Testis (tissue), 2 donors: ENCODE measurements at regions not wholly inside any gene's neighbourhood (a gene's known extent, or its start where the extent isn't known, plus 50 kb on each side); places are given as distances from the start of the nearest gene placed in this dataset.

Experiments used
- DNase-seq: peaks from one replicate; pipeline ENCODE4 v3.0.0-alpha.2; 2019
- H3K27ac ChIP-seq, 2 donors: fragments of 200-600 bp; sonication (generic); one replicate each; pipeline ENCODE4 v1.5.1; 2019
- H3K27me3 ChIP-seq: fragments of 200-600 bp; sonication (generic); one replicate; pipeline ENCODE4 v1.5.1; 2019
- H3K36me3 ChIP-seq: fragments of 200-600 bp; sonication (generic); one replicate; pipeline ENCODE4 v1.5.1; 2017; ENCODE audit warnings: low read depth; ENCODE audit errors: missing control alignments
- H3K4me1 ChIP-seq: fragments of 200-600 bp; sonication (generic); one replicate; pipeline ENCODE4 v1.5.1; 2019
- H3K4me3 ChIP-seq, 2 donors: fragments of 200-600 bp; sonication (generic); one replicate each; pipeline ENCODE4 v1.5.1; 2017 to 2019
- H3K9me3 ChIP-seq: fragments of 200-600 bp; sonication (generic); one replicate; pipeline ENCODE4 v1.5.1; 2017
- POLR2A ChIP-seq: fragments of 450-650 bp; IDR thresholded peaks from one replicate; pipeline ENCODE4 v1.6.1; 2017; ENCODE audit warnings: antibody characterized with exemption, mild to moderate bottlenecking, moderate library complexity
- WGBS, 2 donors: methylation state at CpG; one replicate each; pipeline ENCODE4 v1.1.5; 2018; 5-methylcytosine and 5-hydroxymethylcytosine counted together
- intact Hi-C: fragments of 100-400 bp; cut with DNase I; formaldehyde crosslinking; loops from one replicate; pipeline ENCODE4 v1.15.1; 2023; ENCODE audit warnings: low total_unique reads
- TF ChIP-seq, protein P1 (sequence below), 3 experiments: fragments of 450-650 bp in 2 of 3; fragments of 200-600 bp in 1 of 3; sonication (generic) in 1 of 3; IDR thresholded peaks; one replicate each; pipeline ENCODE4 v1.5.1; 2016 to 2019; ENCODE audit warnings: antibody characterized with exemption in 3 of 3, mild to moderate bottlenecking in 2 of 3, moderate library complexity in 1 of 3

DNA sequence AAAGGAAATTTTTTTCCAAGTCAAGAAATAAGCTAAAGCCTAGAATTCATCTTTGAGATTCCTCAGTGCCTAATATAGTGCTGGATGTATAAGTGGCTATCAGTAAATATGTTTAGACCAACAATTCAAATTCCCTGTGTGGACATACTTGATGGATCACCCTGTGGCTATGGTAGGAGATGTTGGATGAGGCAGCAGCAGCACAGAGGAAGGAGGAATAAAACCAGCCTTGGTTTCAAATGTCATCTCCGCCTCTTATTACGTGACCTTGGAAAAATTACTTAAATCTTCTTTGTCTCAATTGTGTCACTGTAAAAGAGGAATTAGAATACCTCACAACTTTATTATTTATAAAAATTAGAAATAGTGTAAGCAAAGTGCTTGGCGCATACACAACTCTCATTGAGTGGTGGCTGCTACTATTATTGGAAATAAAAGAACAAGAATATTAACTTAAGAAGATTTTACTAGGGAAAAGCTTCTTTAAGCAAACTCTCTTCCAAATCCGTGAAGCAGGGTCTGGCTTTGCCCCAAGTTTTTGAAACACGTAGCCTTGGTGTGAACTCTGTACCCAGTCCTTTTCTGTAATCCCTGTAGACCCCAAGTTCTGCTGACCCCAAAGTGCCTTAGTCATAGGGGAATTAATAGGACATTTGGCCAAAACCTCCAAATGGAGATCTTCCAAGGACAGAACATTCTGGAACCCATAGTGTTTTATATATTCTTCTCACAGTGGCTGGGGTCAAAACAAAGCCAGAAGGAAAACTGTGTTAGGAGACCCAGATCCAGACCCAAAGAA, 283.8 kb downstream of the PTEN start:
- 57 to 67% methylated on average over 5 of the region's 5 CpGs for WGBS, 2 donors
- H3K4me1 ChIP-seq: peaks cover 4% of the 10 kb centered on the region
- peak overlapping the region in 1 of 2 donors; percentile 17 for H3K27ac ChIP-seq
- peak; percentile 51 for DNase-seq
- intact Hi-C loops: no loop called here
- H3K36me3 ChIP-seq: no peaks in the 10 kb centered on the region
- no peaks in the 10 kb centered on the region for H3K27me3 ChIP-seq
- H3K4me3 ChIP-seq: no peak overlapping the region
- no peaks in the 10 kb centered on the region for H3K9me3 ChIP-seq
- TF ChIP-seq, protein P1, sequence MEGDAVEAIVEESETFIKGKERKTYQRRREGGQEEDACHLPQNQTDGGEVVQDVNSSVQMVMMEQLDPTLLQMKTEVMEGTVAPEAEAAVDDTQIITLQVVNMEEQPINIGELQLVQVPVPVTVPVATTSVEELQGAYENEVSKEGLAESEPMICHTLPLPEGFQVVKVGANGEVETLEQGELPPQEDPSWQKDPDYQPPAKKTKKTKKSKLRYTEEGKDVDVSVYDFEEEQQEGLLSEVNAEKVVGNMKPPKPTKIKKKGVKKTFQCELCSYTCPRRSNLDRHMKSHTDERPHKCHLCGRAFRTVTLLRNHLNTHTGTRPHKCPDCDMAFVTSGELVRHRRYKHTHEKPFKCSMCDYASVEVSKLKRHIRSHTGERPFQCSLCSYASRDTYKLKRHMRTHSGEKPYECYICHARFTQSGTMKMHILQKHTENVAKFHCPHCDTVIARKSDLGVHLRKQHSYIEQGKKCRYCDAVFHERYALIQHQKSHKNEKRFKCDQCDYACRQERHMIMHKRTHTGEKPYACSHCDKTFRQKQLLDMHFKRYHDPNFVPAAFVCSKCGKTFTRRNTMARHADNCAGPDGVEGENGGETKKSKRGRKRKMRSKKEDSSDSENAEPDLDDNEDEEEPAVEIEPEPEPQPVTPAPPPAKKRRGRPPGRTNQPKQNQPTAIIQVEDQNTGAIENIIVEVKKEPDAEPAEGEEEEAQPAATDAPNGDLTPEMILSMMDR (IDR thresholded peaks at IDR 0.05): no peak
- TF ChIP-seq POLR2A: no peak

DNA sequence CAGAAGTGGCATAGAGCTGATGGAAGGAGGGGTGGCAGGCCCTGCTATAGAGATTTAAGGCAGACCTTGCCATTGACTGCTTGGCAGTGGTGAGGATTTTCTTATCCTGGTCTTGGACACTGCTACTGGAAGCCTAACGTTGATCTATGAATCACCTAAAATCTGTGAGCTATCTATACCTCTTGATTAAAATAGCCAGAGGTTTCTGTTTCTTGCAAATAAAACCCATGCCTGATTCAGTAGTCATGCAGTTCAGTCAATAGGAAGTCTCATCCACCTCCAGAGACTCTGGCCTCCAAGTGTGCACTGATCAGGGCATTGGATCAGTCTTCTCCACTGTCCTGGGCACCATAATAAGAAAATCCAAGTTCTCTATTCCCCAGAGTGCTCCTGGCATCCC, 286.5 kb downstream of the PTEN start:
- DNase-seq: no peak
- Histone ChIP-seq H3K27ac (no peak overlapping the region), H3K4me1 (peaks cover 4% of the 10 kb centered on the region), H3K27me3 (no peaks in the 10 kb centered on the region), H3K36me3 (no peaks in the 10 kb centered on the region), H3K4me3 (no peak overlapping the region), H3K9me3 (no peaks in the 10 kb centered on the region)
- WGBS, 2 donors: 70 to 71% methylated on average over 1 of the region's 1 CpG
- intact Hi-C loops: no loop called here
- TF ChIP-seq POLR2A: no peak
- TF ChIP-seq, protein P1 (IDR thresholded peaks at IDR 0.05): no peak

DNA sequence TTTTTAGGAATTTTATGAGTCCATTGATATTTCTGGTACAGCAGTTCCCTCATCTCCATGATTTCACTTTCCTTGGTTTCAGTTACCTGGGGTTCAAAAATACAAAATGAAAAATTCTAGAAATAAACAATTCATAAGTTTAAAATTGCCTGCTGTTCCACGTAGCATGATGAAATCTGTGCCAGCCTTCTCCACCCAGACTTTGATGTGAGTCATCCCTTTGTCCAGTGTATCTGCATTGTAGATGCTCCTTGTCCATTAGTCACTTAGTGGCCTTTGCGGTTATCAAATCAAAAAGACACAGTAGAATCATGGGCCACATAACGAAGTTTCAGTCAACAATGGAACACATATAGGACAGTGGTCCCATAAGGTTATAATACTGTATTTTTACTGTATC, 286.9 kb downstream of the PTEN start:
- TF ChIP-seq POLR2A: no peak
- Histone ChIP-seq H3K9me3 (no peaks in the 10 kb centered on the region), H3K27ac (no peak overlapping the region), H3K4me3 (no peak overlapping the region), H3K36me3 (no peaks in the 10 kb centered on the region), H3K4me1 (peaks cover 4% of the 10 kb centered on the region), H3K27me3 (no peaks in the 10 kb centered on the region)
- intact Hi-C loops: no loop called here
- no peak for DNase-seq
- WGBS, 2 donors: 84 to 92% methylated on average over 3 of the region's 3 CpGs

DNA sequence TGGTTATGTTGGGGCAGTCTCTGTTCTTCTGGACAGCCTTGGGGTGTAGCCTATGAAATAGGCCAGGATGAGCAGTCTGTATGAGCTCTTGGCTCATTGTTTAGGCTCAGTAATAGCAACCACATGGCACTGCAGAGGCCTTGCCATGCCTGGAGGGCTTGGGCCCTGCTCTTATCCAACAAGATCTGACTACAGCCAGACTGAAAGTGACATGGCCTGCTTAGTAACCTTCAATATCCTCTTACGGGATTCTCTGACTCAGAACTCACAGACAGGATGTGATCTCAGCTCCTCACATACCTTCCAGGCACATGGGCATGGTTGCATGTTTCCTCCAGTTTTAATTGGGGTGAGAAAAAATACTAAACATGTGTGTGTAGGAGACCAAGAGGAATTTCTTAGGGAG, 289.3 kb downstream of the PTEN start:
- no peak for DNase-seq
- 64 to 67% methylated on average over 1 of the region's 1 CpG for whole genome bisulfite sequencing, 2 donors
- Histone ChIP-seq H3K27ac (no peak overlapping the region), H3K4me1 (peaks cover 4% of the 10 kb centered on the region), H3K36me3 (no peaks in the 10 kb centered on the region), H3K9me3 (no peaks in the 10 kb centered on the region), H3K27me3 (no peaks in the 10 kb centered on the region), H3K4me3 (no peak overlapping the region)
- TF ChIP-seq POLR2A: no peak
- TF ChIP-seq, protein P1 (IDR thresholded peaks at IDR 0.05): no peak
- intact Hi-C loops: no loop called here

DNA sequence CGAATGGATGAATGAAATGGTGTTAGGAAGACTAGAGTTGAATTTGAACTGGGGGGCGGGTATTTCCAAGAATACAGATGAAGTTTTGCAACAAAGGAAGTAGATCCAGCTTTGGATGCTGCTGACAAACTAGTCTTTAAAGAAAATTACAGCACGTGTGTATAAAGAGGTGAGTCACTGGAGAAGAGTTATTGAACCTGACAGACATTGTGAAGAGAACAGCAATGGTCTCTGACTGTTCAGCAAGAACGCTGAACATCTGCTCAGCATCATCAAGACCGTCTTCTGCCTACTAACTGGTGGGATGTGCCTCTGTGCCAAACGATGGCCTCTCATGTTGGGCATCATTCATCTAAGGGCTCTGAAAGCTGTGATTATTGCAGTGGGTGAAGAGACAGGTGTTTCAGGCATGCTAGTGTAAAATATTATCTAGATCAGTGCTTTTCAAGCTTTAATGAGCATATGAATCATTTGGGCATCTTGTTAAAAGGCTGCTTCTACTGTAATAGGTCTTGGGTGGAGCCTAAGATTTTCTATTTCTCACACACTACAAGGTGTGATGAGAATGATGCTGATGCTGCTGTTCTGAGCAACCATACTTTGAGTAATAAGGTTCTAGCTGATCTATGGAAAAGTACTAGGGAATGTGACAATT, 291.3 kb downstream of the PTEN start:
- Histone ChIP-seq H3K9me3 (no peaks in the 10 kb centered on the region), H3K36me3 (no peaks in the 10 kb centered on the region), H3K4me3 (no peak overlapping the region), H3K4me1 (no peaks in the 10 kb centered on the region), H3K27me3 (no peaks in the 10 kb centered on the region), H3K27ac (no peak overlapping the region)
- no peak for TF ChIP-seq POLR2A
- TF ChIP-seq, protein P1 (IDR thresholded peaks at IDR 0.05): no peak
- intact Hi-C loops: no loop called here
- WGBS, 2 donors: 83 to 86% methylated on average over 6 of the region's 6 CpGs
- DNase-seq: no peak
